GM21381 (cell line): ENCODE measurements at regions not wholly inside any gene's neighbourhood (a gene's known extent, or its start where the extent isn't known, plus 50 kb on each side); places are given as distances from the start of the nearest gene placed in this dataset.

Experiments
- ATAC-seq: cut with Tn5 transposase; IDR thresholded peaks from one replicate; pipeline ENCODE4 v1.9.1; 2021; ENCODE audit warnings: mild to moderate bottlenecking, moderate library complexity; ENCODE audit not compliant: unreplicated experiment

- no peak for ATAC-seq
These were observed 214.5 kb downstream of the BTG1 start for GRCh38 chr12:91931111-91931510.

GRCh38 chr12:91928501-91928900 is 217.1 kb downstream of the BTG1 start:
- no peak for ATAC-seq

DNA sequence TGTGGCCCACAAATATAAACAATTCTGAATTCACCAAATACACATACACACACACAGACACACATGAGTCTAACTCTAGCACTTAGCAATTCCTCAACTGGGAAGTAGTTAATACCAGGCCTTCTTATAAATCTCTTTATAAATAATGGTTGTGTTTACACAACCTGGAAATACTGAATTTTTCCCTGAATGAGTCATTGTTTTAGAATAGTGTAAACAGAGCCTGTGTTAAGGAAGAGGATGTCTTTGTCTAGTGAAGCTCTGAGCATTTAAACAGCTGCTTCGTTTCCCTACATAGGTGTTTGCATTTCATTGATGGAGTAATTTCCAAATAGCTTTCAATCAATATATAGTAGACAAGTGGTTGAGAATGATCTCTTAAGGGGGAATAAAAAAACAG is 218.8 kb downstream of the BTG1 start:
- no peak for ATAC-seq

GRCh38 chr12:91924827-91925226 is 220.8 kb downstream of the BTG1 start:
- no peak for ATAC-seq

DNA sequence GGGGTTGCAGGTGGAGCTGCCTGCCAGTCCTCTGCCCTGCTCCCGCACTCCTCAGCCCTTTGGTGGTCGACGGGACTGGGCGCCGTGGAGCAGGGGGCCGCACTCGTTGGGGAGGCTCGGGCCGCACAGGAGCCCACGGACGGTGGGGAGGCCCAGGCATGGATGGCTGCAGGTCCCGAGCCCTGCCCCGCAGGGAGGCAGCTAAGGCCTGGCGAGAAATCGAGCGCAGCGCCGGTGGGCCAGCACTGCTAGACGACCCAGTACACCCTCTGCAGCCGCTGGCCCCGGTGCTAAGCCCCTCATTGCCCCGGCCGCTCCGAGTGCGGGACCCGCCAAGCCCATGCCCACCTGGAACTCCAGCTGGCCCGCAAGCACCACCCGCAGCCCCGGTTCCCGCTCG is 221.8 kb downstream of the BTG1 start:
- no peak for ATAC-seq

GRCh38 chr12:91922674-91923073 is 223.0 kb downstream of the BTG1 start:
- no peak for ATAC-seq

DNA sequence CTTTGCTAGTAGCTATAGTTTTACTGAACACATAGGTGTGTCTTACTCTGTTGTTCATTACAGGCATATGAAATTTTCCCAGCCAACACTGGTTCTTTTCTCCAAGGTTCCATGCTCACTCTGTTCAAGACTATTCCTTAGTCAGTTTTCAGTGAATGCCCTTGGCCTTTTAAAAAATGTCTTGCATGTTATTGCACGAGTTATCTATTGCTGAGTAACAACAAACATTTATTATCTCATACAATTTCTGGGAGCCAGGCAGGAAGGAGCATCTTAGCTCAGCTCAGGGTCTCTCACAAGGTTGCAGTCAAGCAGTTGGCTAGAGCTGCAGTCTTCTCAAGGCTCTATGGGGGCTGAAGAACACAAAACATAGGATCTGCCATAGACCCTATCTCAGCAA is 223.5 kb downstream of the BTG1 start:
- ATAC-seq = no peak

DNA sequence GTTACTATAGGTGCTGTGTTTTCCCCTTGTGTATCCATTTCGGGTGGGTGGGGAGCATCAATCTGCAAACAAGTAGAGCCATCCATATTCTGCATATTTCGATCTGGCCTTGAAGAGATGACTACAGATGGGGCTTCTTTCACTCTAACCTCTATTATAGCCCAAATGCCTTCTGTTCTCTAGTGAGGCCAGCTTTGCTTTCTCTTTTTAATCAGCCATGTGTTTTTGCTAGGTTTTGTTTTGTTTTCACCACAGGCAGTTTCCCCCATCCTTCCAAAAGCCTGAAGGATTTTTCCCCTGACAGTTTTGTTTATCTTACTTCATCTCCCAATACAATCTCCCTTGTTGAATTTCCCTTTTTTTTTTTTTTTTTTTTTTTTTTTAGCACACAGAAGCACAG is 224.1 kb downstream of the BTG1 start:
- ATAC-seq = no peak

DNA sequence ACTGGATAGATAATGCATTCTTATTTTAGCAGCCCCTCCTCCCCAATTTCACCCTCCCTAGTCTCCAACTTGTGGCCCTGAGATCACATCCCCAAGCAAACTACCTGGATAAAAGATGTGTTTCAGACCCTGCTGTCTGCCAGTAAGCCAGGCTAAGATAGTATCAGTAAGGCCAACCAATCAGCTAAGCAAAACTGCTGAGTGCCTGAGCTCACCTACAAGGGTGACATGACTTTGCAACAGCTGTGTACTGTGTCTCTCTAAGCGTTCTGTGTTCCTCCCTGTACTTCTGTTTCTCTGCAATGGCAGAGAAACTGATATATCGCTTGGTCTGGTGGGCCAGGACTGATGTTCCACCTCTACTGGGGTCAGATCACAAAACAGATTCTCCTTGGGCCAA is 224.9 kb downstream of the BTG1 start:
- ATAC-seq = no peak

GRCh38 chr12:91920276-91920675 is 225.4 kb downstream of the BTG1 start:
- ATAC-seq = no peak

DNA sequence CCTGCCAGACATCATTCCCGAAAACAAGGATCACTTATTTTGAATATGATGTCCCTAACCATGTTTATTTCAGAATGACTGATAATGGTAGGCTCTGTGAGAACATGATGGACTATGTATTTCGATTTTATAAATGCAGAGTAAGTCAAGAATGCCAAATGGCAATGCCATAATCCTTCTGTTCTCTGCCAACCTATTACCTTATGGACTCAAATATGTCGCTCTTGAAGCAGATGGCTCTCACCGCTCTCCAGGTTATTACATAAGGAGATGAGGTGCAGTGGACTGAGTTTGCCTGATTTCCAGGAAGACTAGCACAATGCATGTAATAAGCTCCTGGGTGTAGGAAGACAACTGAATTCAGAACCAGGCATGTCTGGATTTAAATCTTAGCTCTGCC is 227.2 kb downstream of the BTG1 start:
- no peak for ATAC-seq

GRCh38 chr12:91914701-91915100 is 230.9 kb downstream of the BTG1 start:
- no peak for ATAC-seq

GRCh38 chr12:91913651-91914050 is 232.0 kb downstream of the BTG1 start:
- no peak for ATAC-seq

- ATAC-seq = no peak
These were observed 232.5 kb downstream of the BTG1 start for GRCh38 chr12:91913124-91913523.

DNA sequence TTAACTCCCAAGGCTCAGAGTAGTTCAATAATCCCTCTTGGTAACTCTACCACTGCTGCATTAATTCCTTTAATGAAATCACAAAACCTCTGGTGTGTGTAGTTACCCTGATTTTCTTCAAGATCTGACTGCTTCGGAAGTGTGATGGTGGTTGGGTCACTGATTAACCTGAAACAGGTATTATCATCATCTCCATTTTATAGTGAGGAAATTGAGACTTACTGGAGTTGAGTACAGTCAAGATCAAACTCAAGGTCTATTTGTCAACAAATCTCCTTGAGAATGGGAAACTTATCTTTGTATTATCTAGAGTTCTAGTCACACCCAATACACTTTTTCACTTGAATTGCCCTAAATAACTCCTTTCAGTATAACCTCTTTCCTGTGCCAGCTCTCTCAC is 233.5 kb downstream of the BTG1 start:
- no peak for ATAC-seq

DNA sequence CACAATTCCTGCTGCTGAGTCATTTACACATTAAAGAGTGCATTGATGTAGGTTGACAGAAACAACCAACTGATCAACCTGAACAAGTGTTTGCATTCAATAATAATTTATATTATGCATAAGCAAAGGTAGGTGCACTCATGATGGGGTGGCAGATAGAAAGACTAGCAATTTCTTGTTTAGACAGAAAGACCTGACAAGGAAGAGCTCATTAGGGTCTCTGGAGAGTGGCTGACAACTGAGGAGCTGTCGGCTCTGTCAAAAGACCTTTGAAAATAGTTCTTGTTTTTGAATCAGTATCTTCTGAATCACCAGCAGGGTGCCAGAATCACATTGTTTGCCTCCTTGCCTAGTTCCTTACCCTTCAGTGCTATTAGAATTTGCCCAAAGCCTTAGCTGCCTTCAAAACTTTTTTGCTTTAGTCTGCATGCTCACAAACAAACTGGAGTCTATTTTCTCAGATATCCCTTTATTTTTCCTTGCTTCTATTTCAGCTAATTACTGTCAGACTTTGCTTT is 234.7 kb downstream of the BTG1 start:
- no peak for ATAC-seq

DNA sequence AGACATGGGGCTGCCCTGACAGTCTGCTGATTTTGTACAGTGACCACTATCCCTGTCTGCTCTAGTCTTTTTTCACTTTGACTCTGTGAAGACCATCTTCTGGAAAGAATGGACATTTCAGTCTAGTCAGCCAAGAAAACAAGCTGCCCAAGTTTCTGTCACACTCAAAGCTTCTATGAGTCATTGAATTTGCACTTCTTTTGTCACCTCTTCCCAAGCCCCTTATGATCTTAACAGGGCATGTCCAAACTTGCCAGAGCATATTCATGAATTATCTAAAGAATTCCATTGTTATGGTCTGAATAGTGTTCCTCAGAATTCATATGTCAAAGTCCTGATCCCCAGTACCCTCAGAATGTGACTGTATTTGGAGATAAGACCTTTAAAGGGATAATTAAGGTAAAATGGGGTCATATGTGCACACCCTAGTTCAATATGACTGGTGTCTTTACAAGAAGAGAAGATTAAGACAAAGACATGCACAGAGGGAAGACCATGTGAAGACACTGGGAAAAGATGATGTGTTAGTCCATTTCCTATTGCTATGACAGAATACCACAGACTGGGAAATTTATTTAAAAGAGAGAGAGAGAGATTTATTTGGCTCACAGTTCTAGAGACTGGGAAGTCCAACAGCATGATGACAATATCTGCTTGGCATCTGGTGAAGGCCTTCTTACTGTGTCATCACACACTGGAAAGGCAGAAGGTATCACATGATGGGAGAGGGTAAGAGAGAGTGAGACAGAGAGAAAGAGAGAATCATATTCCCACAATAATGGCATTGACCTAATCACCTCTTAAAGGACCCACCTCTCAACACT is 242.6 kb downstream of the BTG1 start:
- no peak for ATAC-seq

DNA sequence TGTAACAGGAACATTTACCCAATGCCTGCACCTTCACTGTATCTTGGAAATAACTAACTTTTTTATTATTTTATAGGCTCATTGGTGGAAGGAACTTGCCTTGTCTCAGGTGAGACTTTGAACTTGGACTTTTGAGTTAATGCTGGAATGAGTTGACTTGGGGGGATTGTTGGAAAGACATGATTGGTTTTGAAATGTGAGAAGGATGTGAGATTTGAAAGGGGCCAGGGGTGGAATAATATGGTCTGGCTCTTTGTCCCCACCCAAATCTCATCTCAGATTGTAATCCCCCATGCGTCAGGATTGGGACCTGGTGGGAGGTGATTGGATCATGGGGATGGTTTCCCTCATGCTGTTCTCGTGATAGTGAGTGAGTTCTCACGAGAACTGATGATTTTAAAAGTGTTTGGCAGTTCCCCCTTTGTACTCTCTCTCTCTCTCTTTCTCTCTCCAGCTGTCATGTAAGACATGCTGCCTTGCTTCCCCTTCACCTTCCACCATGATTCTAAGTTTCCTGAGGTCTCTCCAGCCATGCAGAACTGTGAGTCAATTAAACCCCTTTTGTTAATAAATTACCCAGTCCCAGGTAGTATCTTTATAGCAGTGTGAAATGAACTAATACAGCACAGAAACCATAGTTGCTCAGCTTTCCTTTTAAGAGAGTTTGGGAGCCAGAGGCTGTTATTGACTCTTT is 244.1 kb downstream of the BTG1 start:
- ATAC-seq = no peak

DNA sequence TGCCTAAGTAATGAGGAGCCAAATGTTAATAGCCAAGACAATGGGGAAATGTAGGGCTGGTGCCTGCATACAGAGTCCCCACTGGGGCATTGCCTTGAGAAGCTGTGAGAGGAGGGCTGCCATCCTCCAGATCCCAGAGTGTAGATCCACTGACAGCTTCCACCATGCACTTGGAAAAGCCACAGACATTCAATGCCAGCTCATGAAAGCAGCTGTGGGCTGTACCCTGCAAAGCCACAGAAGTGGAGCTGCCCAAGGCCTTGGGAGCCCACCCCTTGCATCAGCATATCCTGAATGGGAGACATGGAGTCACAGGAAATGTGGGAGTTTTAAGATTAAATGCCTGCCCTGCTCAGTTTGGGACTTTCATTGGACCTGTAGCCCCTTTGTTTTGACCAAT is 244.7 kb downstream of the BTG1 start:
- no peak for ATAC-seq

DNA sequence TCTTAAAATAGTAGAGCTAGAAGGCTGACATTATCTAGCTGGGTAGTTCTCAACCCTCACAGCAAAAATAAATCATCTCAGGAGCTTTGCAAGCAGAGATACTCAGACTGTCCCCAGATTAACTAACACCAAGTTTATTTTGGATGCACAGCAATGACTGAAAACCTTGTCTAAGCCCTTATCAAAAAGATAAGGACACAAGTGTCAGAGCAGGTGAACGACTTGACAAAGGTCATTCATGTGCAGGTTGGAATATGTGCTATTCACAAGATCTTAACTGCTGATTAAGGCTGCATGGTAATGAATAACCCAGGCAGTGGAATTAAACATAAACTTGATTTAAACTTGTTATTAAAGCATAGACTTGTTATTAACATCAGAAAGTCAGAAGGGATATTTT is 246.6 kb downstream of the BTG1 start:
- no peak for ATAC-seq

DNA sequence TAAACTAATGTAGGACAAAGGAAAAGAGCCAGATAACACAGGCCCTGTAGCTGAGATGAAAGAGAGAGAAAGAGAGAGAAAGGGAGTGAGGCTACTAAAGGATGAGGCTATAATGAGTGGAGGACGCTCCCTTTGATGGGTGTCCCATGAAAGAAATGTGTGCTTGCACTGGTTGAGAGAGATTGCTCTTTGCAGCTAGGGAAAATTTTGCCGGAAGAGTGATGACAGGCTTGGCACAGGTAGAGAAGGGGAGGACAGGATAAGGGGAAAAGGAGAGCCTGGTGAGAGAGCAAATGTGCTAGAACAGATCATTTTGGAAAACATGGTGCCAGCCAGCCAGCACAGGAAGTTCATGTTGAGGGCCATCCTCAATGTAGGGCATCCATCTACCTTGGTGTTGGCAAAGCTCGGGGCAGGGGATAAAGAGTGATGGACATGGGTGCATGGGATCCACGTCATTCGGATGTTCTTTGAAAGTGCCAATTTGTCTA is 248.6 kb downstream of the BTG1 start:
- ATAC-seq = no peak
